Endothelial cell (in vitro differentiated cells): ENCODE measurements at regions not wholly inside any gene's neighbourhood (a gene's known extent, or its start where the extent isn't known, plus 50 kb on each side); places are given as distances from the start of the nearest gene placed in this dataset.
"Not testable (repeated sequence)": the region's sequence is repeated elsewhere in the genome, so short reads cannot be mapped to it uniquely, and the experiment has no call there.

Experiments
- DNase-seq: peaks from one replicate; pipeline ENCODE4 v3.0.0; 2021; ENCODE audit warnings: low spot score
- H3K27ac Mint-ChIP-seq: one replicate; pipeline ENCODE4 v1.8.0; 2021; ENCODE audit warnings: mixed read lengths, inconsistent platforms; ENCODE audit not compliant: unreplicated experiment
- H3K27me3 Mint-ChIP-seq: one replicate; pipeline ENCODE4 v1.8.0; 2021; ENCODE audit warnings: mild to moderate bottlenecking, moderate library complexity, mixed read lengths, inconsistent platforms; ENCODE audit not compliant: unreplicated experiment
- H3K36me3 Mint-ChIP-seq: one replicate; pipeline ENCODE4 v1.8.0; 2021; ENCODE audit warnings: mild to moderate bottlenecking, low read depth, mixed read lengths, inconsistent platforms; ENCODE audit not compliant: unreplicated experiment
- H3K4me1 Mint-ChIP-seq: one replicate; pipeline ENCODE4 v1.8.0; 2021; ENCODE audit warnings: mild to moderate bottlenecking, mixed read lengths, inconsistent platforms; ENCODE audit not compliant: unreplicated experiment
- H3K4me3 Mint-ChIP-seq: one replicate; pipeline ENCODE4 v1.8.0; 2021; ENCODE audit warnings: mild to moderate bottlenecking, mixed read lengths, inconsistent platforms; ENCODE audit not compliant: unreplicated experiment
- H3K9me3 Mint-ChIP-seq: one replicate; pipeline ENCODE4 v1.8.0; 2021; ENCODE audit warnings: mixed read lengths, inconsistent platforms; ENCODE audit not compliant: unreplicated experiment

GRCh38 chr9:41269471-41269870 is 80.4 kb upstream of the ZNG1F start:
- DNase-seq, result peak; percentile 21

GRCh38 chr9:41269054-41269453 is 79.9 kb upstream of the ZNG1F start:
- H3K36me3 Mint-ChIP-seq, H3K9me3 Mint-ChIP-seq, H3K4me3 Mint-ChIP-seq, H3K27ac Mint-ChIP-seq, H3K27me3 Mint-ChIP-seq, H3K4me1 Mint-ChIP-seq: not testable (repeated sequence)
- DNase-seq, result peak; percentile 43

More at GRCh38 chr9:41269471-41269870, 80.4 kb upstream of the ZNG1F start:
- H3K9me3 Mint-ChIP-seq, H3K27ac Mint-ChIP-seq, H3K27me3 Mint-ChIP-seq, H3K4me3 Mint-ChIP-seq, H3K4me1 Mint-ChIP-seq, H3K36me3 Mint-ChIP-seq: not testable (repeated sequence)

DNA sequence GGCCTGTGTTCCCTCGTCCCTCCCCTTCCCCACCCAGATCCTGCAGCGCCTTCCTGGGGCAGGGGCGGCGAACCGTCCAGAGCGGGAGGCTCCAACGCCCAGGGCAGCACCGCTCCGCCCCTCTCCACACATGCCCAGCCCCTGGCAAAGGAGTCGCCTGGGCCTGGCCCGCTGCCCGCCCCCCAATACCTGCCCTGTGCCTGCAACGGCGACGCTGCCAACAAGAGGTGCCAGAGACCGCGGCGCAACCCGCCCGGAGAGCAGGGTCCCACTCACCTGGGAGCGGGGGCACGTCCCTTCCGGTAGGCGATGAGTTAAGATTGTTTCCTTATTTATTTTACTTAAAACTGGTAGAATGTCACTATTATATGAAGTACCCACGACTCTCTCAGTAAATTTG is 77.5 kb upstream of the ZNG1F start:
- H3K9me3 Mint-ChIP-seq, H3K4me1 Mint-ChIP-seq, H3K27me3 Mint-ChIP-seq, H3K4me3 Mint-ChIP-seq, H3K36me3 Mint-ChIP-seq, H3K27ac Mint-ChIP-seq: not testable (repeated sequence)
- DNase-seq, result peak; percentile 20

- not testable (repeated sequence) for H3K9me3 Mint-ChIP-seq, H3K27ac Mint-ChIP-seq, H3K27me3 Mint-ChIP-seq, H3K4me1 Mint-ChIP-seq, H3K4me3 Mint-ChIP-seq, H3K36me3 Mint-ChIP-seq
- DNase-seq, result peak; percentile 51
These were observed 76.9 kb upstream of the ZNG1F start for GRCh38 chr9:41266000-41266399.

- H3K36me3 Mint-ChIP-seq, H3K4me3 Mint-ChIP-seq, DNase-seq, H3K27me3 Mint-ChIP-seq, H3K27ac Mint-ChIP-seq, H3K4me1 Mint-ChIP-seq: not testable (repeated sequence)
- peaks cover 13% of the 10 kb centered on the region for H3K9me3 Mint-ChIP-seq
These were observed 62.9 kb upstream of the ZNG1F start for GRCh38 chr9:41251973-41252372.

DNA sequence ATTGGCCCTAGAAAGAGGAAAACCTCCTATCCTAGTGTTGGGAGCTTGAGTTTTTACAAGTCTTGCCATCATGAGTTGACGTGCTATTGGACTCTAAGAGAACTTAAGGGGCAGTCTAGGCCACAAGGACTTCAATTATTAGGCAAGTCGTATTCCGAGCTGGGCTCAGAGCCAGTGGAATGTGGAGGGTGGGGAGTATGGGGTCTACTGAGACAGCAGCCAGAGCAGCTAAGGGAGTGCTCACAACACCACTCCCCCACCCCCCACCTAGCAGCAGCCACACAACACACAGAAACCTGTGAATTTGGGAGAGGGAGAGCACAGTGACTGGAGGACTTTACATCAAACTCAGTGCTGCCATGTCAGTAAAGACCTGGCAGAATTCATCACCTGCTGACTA is 62.0 kb upstream of the ZNG1F start:
- not testable (repeated sequence) for H3K27ac Mint-ChIP-seq, H3K4me1 Mint-ChIP-seq, DNase-seq, H3K4me3 Mint-ChIP-seq, H3K27me3 Mint-ChIP-seq, H3K36me3 Mint-ChIP-seq
- H3K9me3 Mint-ChIP-seq, result peaks cover 13% of the 10 kb centered on the region

DNA sequence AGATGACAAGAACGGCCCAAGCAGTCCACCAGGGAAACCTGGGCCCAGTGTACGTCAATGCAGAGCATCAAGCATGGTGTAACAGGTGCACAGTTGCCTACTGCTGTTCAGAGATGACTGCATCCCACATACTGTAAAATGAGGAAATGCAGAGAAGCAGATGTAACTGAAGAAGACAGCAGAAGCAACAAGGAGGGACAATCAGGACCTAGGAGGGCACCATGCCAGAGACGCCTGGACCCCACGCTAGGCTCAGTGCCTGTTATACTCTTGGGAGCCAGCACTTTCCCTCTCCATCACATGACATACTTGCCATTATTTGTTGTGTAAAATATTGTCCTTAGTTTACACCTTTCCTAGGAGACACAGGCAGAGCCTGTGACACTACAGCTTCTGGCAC is 57.6 kb upstream of the ZNG1F start:
- DNase-seq, H3K36me3 Mint-ChIP-seq, H3K27ac Mint-ChIP-seq, H3K27me3 Mint-ChIP-seq, H3K4me1 Mint-ChIP-seq, H3K4me3 Mint-ChIP-seq: not testable (repeated sequence)
- H3K9me3 Mint-ChIP-seq, result peaks cover 18% of the 10 kb centered on the region
